IMR-90 (cell line): ENCODE measurements at regions not wholly inside any gene's neighbourhood (a gene's known extent, or its start where the extent isn't known, plus 50 kb on each side); places are given as distances from the start of the nearest gene placed in this dataset.

Source experiments
- ATAC-seq: fragments of 200-7000 bp; cut with Tn5 transposase; 2 replicates; pipeline ENCODE4 v1.9.1; 2020; ENCODE audit warnings: low read depth, mild to moderate bottlenecking, moderate library complexity
- BruUV-seq: library from RNA; stranded (reverse); fragments of 400-500 nt; replicated peaks from 2 replicates; lab custom pipeline; 2021; lab: Mats Ljungman, UMichigan
- CTCF ChIA-PET: fragments of 300-600 bp; formaldehyde crosslinking; extraction: SDS; loops from one replicate; lab custom pipeline; 2021; ENCODE audit warnings: antibody characterized with exemption; lab: Yijun Ruan, JAX
- POLR2A ChIA-PET: fragments of 300-600 bp; sonication (Branson Sonifier 250); formaldehyde crosslinking; loops from one replicate; lab custom pipeline; 2022; ENCODE audit warnings: antibody characterized with exemption; ENCODE audit not compliant: unreplicated experiment; lab: Charles Lee
- DNase-seq: peaks from one replicate; pipeline ENCODE4 v3.0.0; 2013
- H2AFZ ChIP-seq: replicated peaks from 2 replicates; pipeline ENCODE3; 2013; ENCODE audit warnings: low read length, mild to moderate bottlenecking; ENCODE audit not compliant: poor library complexity
- H2AK5ac ChIP-seq: 2 replicates; pipeline ENCODE4 v1.6.1; 2013; ENCODE audit warnings: low read depth, low read length, inconsistent platforms
- H2AK9ac ChIP-seq: replicated peaks from 2 replicates; pipeline ENCODE3; 2013; ENCODE audit warnings: mild to moderate bottlenecking, low read depth, low read length, moderate library complexity; ENCODE audit not compliant: poor library complexity
- H2BK120ac ChIP-seq: 2 replicates; pipeline ENCODE4 v1.6.1; 2013; ENCODE audit warnings: low read depth, low read length, inconsistent platforms
- H2BK15ac ChIP-seq: 3 replicates; pipeline ENCODE4 v1.6.1; 2013; ENCODE audit warnings: low read depth, low read length, inconsistent platforms
- H2BK20ac ChIP-seq: 2 replicates; pipeline ENCODE4 v1.6.1; 2013; ENCODE audit warnings: low read depth, mild to moderate bottlenecking, inconsistent platforms, low read length, moderate library complexity
- H2BK5ac ChIP-seq: 2 replicates; pipeline ENCODE4 v1.6.1; 2013; ENCODE audit warnings: mild to moderate bottlenecking, low read depth, low read length, inconsistent platforms; ENCODE audit not compliant: poor library complexity, severe bottlenecking
- H3K14ac ChIP-seq: replicated peaks from 2 replicates; pipeline ENCODE4 v1.6.1; 2013; ENCODE audit warnings: low read depth, low read length, inconsistent platforms
- H3K18ac ChIP-seq: 2 replicates; pipeline ENCODE4 v1.6.1; 2013; ENCODE audit warnings: low read depth, low read length, control low read depth
- H3K23ac ChIP-seq: 2 replicates; pipeline ENCODE4 v1.6.1; 2013; ENCODE audit warnings: low read depth, low read length, inconsistent platforms
- H3K27ac ChIP-seq: 2 replicates; pipeline ENCODE4 v1.5.1; 2013; ENCODE audit warnings: mild to moderate bottlenecking, control low read depth, low read length; ENCODE audit not compliant: insufficient read depth
- H3K27me3 ChIP-seq: 2 replicates; pipeline ENCODE4 v1.6.1; 2013; ENCODE audit warnings: low read length; ENCODE audit not compliant: control insufficient read depth, insufficient read depth
- H3K36me3 ChIP-seq: 2 replicates; pipeline ENCODE4 v1.6.1; 2013; ENCODE audit warnings: low read length, mixed read lengths; ENCODE audit not compliant: control insufficient read depth, insufficient read depth
- H3K4ac ChIP-seq: 2 replicates; pipeline ENCODE4 v1.6.1; 2013; ENCODE audit warnings: low read depth, low read length, inconsistent platforms
- H3K4me1 ChIP-seq: 2 replicates; pipeline ENCODE4 v1.6.1; 2013; ENCODE audit warnings: low read length, mixed read lengths; ENCODE audit not compliant: control insufficient read depth, insufficient read depth
- H3K4me2 ChIP-seq: 2 replicates; pipeline ENCODE4 v1.6.1; 2013; ENCODE audit warnings: low read depth, mild to moderate bottlenecking, control low read depth, low read length, moderate library complexity
- H3K4me3 ChIP-seq: 2 replicates; pipeline ENCODE4 v1.5.1; 2013; ENCODE audit warnings: low read depth, mild to moderate bottlenecking, control low read depth, low read length, moderate library complexity; ENCODE audit not compliant: insufficient read depth
- H3K56ac ChIP-seq: 2 replicates; pipeline ENCODE4 v1.6.1; 2013; ENCODE audit warnings: low read length, inconsistent platforms; ENCODE audit not compliant: insufficient read depth; ENCODE audit errors: extremely low read depth
- H3K79me1 ChIP-seq, 2 experiments: 2 replicates each; pipeline ENCODE4 v1.6.1; 2013; ENCODE audit warnings: low read length in 2 of 2, inconsistent platforms in 1 of 2, low read depth in 1 of 2
- H3K9ac ChIP-seq: 2 replicates; pipeline ENCODE4 v1.6.1; 2013; ENCODE audit warnings: low read depth, low read length, control low read depth
- H3K9me1 ChIP-seq: 2 replicates; pipeline ENCODE4 v1.6.1; 2013; ENCODE audit warnings: low read length, inconsistent platforms; ENCODE audit not compliant: insufficient read depth
- H3K9me3 ChIP-seq: 2 replicates; pipeline ENCODE4 v1.6.1; 2013; ENCODE audit warnings: low read length; ENCODE audit not compliant: control insufficient read depth, insufficient read depth
- H4K20me1 ChIP-seq: 2 replicates; pipeline ENCODE4 v1.6.1; 2013; ENCODE audit warnings: low read length, inconsistent platforms; ENCODE audit not compliant: insufficient read depth
- H4K5ac ChIP-seq: 2 replicates; pipeline ENCODE4 v1.6.1; 2013; ENCODE audit warnings: mild to moderate bottlenecking, low read depth, low read length, control low read depth
- H4K8ac ChIP-seq, 2 experiments: 2 replicates each; pipeline ENCODE4 v1.6.1; 2013; ENCODE audit warnings: low read depth in 2 of 2, low read length in 2 of 2, control low read depth in 1 of 2, inconsistent platforms in 1 of 2
- H4K91ac ChIP-seq: 2 replicates; pipeline ENCODE4 v1.6.1; 2013; ENCODE audit warnings: low read depth, low read length, inconsistent platforms; ENCODE audit not compliant: insufficient read depth
- CHD1 ChIP-seq: IDR thresholded peaks from 2 replicates; pipeline ENCODE4 v1.6.1; 2012; ENCODE audit warnings: low read depth, low read length, improper control_type of control experiment
- CTCF ChIP-seq: conservative IDR thresholded peaks from 2 replicates; pipeline ENCODE4 v1.5.1; 2012; ENCODE audit warnings: mild to moderate bottlenecking, low read depth, low read length, improper control_type of control experiment
- FOS ChIP-seq: fragments of 150-350 bp; IDR thresholded peaks from 2 replicates; pipeline ENCODE4 v1.6.1; 2016; ENCODE audit warnings: low read depth, low read length
- MAFK ChIP-seq: IDR thresholded peaks from 2 replicates; pipeline ENCODE4 v1.6.1; 2012; ENCODE audit warnings: low read depth, low read length, improper control_type of control experiment
- RCOR1 ChIP-seq: IDR thresholded peaks from 2 replicates; pipeline ENCODE4 v1.6.1; 2012; ENCODE audit warnings: mild to moderate bottlenecking, low read length, improper control_type of control experiment; ENCODE audit not compliant: insufficient replicate concordance
- WGBS, 2 experiments: methylation state at CpG; one replicate each; pipeline versions ENCODE4 v1.1.5 to v1.1.7; 2013; ENCODE audit warnings: missing lambda C conversion rate in 2 of 2; ENCODE audit not compliant: insufficient read length in 1 of 2; ENCODE audit errors: extremely low coverage in 2 of 2; 5-methylcytosine and 5-hydroxymethylcytosine counted together
- dilution Hi-C: fragments of 300-500 bp; cut with HindIII; formaldehyde crosslinking; loops from one replicate; pipeline ENCODE4 v1.14.3; 2018; ENCODE audit warnings: low sequenced_read_pairs; ENCODE audit not compliant: unreplicated experiment
- in situ Hi-C: fragments of 300-500 bp; cut with MboI; formaldehyde crosslinking; loops from 3 replicates; pipeline ENCODE4 v1.14.3; 2019; ENCODE audit warnings: low sequenced_read_pairs, inconsistent platforms, mixed read lengths
- intact Hi-C: fragments of 100-400 bp; cut with micrococcal nuclease; formaldehyde crosslinking; loops from 2 replicates; pipeline ENCODE4 v1.10.0; 2022

- Histone ChIP-seq H3K14ac (no peak overlapping the region), H3K27ac (no peak overlapping the region), H2AK9ac (no peak overlapping the region), H2AFZ (no peak overlapping the region), H3K9me1 (no peaks in the 10 kb centered on the region), H2BK120ac (no peak overlapping the region), H3K18ac (no peak overlapping the region), H3K9me3 (peaks cover 2% of the 10 kb centered on the region; the same call in 1 of the 2 replicates), H4K20me1 (no peaks in the 10 kb centered on the region), H2BK5ac (no peak overlapping the region), H3K4me2 (no peak overlapping the region), H3K4me3 (no peak overlapping the region), H3K9ac (no peak overlapping the region), H3K23ac (no peak overlapping the region), H3K27me3 (no peaks in the 10 kb centered on the region), H3K36me3 (no peaks in the 10 kb centered on the region), H2BK15ac (no peak overlapping the region), H4K5ac (no peak overlapping the region), H4K91ac (no peak overlapping the region), H3K4me1 (no peaks in the 10 kb centered on the region), H3K79me1 (no peaks in the 10 kb centered on the region), H2AK5ac (no peak overlapping the region), H3K4ac (no peak overlapping the region), H4K8ac (no peak overlapping the region), H3K56ac (no peak overlapping the region), H2BK20ac (no peak overlapping the region)
- ChIA-PET POLR2A (no interaction called here), CTCF (no interaction called here)
- DNase-seq = no peak
- WGBS, 2 experiments = 75% methylated on average over 1 of the region's 1 CpG; no CpG with 5 or more reads in 1 of the 2 experiments
- no peak for TF ChIP-seq CHD1
- no peak for TF ChIP-seq CTCF
- TF ChIP-seq FOS = no peak
- TF ChIP-seq MAFK = no peak
- no peak for TF ChIP-seq RCOR1
- no TSS peak for BruUV-seq
- intact Hi-C loops (no loop called here), in situ Hi-C loops (no loop called here), dilution Hi-C loops (no loop called here)
- no peak for ATAC-seq
These were observed 147.3 kb downstream of the ARL4A start for GRCh38 chr7:12834782-12835181.
